Naive B cell (primary cell): ENCODE measurements at regions not wholly inside any gene's neighbourhood (a gene's known extent, or its start where the extent isn't known, plus 50 kb on each side); places are given as distances from the start of the nearest gene placed in this dataset.

ENCODE experiments used
- ATAC-seq, 2 donors: fragments of 150-1000 bp; cut with Tn5 transposase; 2 replicates each; pipeline ENCODE4 v1.10.0; 2021; ENCODE audit warnings: low read depth in 2 of 2, mild to moderate bottlenecking in 2 of 2, moderate library complexity in 2 of 2
- DNase-seq: peaks from one replicate; pipeline ENCODE4 v3.0.0; 2022
- H3K27ac Mint-ChIP-seq, 6 donors: one replicate each; pipeline ENCODE4 v1.8.0; 2020 to 2022; ENCODE audit warnings: mild to moderate bottlenecking in 6 of 6, mixed read lengths in 6 of 6, moderate library complexity in 5 of 6, inconsistent platforms in 2 of 6
- H3K27me3 Mint-ChIP-seq, 3 donors: one replicate each; pipeline ENCODE4 v1.8.0; 2021 to 2022; ENCODE audit warnings: mixed read lengths in 3 of 3, mild to moderate bottlenecking in 1 of 3
- H3K36me3 Mint-ChIP-seq, 2 donors: one replicate each; pipeline ENCODE4 v1.8.0; 2020 to 2022; ENCODE audit warnings: mixed read lengths in 2 of 2, inconsistent platforms in 1 of 2, mild to moderate bottlenecking in 1 of 2
- H3K4me1 Mint-ChIP-seq, 3 donors: one replicate each; pipeline ENCODE4 v1.8.0; 2020 to 2022; ENCODE audit warnings: mixed read lengths in 3 of 3, inconsistent platforms in 1 of 3, mild to moderate bottlenecking in 1 of 3, moderate library complexity in 1 of 3
- H3K4me3 Mint-ChIP-seq, 8 donors: one replicate each; pipeline ENCODE4 v1.8.0; 2020 to 2022; ENCODE audit warnings: mild to moderate bottlenecking in 8 of 8, mixed read lengths in 8 of 8, moderate library complexity in 8 of 8, inconsistent platforms in 2 of 8
- H3K9me3 Mint-ChIP-seq, 7 donors: one replicate each; pipeline ENCODE4 v1.8.0; 2020 to 2022; ENCODE audit warnings: mixed read lengths in 7 of 7, mild to moderate bottlenecking in 5 of 7, inconsistent platforms in 2 of 7, moderate library complexity in 1 of 7

DNA sequence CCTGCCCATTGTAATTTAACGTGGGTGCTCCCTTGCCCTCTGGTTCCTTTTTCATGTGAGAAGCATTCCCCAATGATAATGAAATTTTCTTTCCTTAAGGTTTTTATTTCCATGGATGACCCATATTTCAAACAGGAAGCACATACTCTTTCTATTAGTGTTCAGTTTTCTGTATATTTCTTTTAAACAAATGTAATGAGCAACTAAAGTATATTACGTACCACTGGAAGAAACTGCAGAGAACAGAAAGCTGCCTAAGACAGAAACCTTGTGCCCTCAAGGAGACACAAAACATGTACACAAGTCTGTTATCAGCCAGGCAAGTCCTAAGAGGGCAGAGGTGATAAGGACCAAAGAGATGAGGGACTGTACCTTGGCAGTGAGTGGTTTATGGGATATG, 414.9 kb downstream of the ETNK1 start:
- H3K9me3 Mint-ChIP-seq, result peaks cover 0 to 4% (median 2%) of the 10 kb centered on the region in 7 donors
- no peak for ATAC-seq
- no peaks in the 10 kb centered on the region for H3K4me1 Mint-ChIP-seq
- H3K27ac Mint-ChIP-seq, result no peak overlapping the region
- no peak for DNase-seq
- no peaks in the 10 kb centered on the region for H3K27me3 Mint-ChIP-seq
- no peak overlapping the region for H3K4me3 Mint-ChIP-seq
- H3K36me3 Mint-ChIP-seq, result no peaks in the 10 kb centered on the region

DNA sequence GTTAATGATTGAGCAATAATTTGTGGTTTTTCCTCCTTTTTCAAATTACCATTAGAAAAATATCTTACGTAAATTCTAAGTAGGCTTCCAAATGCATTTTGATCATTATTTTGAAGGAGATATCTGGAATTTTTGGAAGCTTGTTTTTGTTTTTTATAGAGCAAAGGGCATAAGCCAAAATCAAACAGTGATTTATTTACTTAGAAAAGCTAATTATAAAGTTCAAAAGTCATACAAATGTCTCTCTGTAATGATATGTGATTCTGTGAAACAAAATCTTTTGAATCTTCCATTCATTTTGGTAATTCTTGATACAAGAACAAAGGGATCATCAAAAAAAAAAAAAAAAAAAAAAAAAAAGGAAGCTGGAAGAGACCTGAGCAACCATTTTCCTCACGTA, 416.8 kb downstream of the ETNK1 start:
- DNase-seq (no peak), ATAC-seq (no peak)
- no peaks in the 10 kb centered on the region for H3K4me1 Mint-ChIP-seq
- H3K9me3 Mint-ChIP-seq, result peaks cover 0 to 4% (median 2%) of the 10 kb centered on the region in 7 donors
- no peak overlapping the region for H3K4me3 Mint-ChIP-seq
- H3K27ac Mint-ChIP-seq, result no peak overlapping the region
- H3K27me3 Mint-ChIP-seq, result no peaks in the 10 kb centered on the region
- H3K36me3 Mint-ChIP-seq, result no peaks in the 10 kb centered on the region

DNA sequence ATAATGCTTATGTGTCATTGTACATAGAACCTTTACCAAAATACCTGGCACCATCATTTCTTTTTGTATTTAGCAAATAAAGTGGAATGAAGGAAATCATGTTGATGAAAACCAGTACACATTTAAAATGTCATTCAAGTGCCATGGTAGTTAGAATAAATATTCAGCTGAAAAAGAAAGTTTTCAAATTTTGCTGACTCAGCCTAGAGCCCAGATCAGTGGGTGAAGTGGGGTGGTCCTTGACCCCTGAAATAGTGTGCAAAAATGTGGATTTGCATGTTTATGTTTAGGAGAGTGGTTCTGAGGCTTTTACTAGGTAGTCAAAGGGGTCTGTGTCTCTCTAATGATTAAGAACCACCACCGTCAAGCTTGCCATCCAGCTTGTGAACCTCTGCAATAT, 418.7 kb downstream of the ETNK1 start:
- Mint-ChIP-seq H3K27ac (no peak overlapping the region), H3K4me1 (no peaks in the 10 kb centered on the region), H3K27me3 (no peaks in the 10 kb centered on the region), H3K4me3 (no peak overlapping the region), H3K9me3 (peaks cover 0 to 7% (median 0%) of the 10 kb centered on the region in 7 donors), H3K36me3 (no peaks in the 10 kb centered on the region)
- ATAC-seq (no peak), DNase-seq (no peak)

DNA sequence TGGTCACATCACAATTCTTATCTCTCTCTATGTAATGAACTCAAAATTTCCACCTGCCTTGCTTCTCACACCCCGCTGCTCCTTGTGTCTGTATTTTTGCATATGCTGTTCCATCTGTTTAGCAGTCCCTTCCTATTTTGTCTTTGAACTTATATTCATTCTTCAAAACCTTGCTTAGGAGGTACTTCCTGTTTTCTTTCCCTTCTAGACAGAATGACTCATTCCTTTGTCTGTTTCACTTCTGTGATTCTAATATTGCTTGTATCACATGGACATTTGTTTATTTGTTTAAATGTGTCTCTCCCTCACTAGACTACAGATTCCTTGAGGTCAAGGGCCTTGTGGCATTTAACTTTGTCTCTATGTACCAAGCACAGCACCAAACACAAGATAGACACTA, 424.2 kb downstream of the ETNK1 start:
- no peaks in the 10 kb centered on the region for H3K27me3 Mint-ChIP-seq
- no peaks in the 10 kb centered on the region for H3K36me3 Mint-ChIP-seq
- no peaks in the 10 kb centered on the region for H3K4me1 Mint-ChIP-seq
- peaks cover 0 to 16% (median 4%) of the 10 kb centered on the region in 7 donors for H3K9me3 Mint-ChIP-seq
- no peak overlapping the region for H3K27ac Mint-ChIP-seq
- ATAC-seq (no peak), DNase-seq (no peak)
- no peak overlapping the region for H3K4me3 Mint-ChIP-seq

DNA sequence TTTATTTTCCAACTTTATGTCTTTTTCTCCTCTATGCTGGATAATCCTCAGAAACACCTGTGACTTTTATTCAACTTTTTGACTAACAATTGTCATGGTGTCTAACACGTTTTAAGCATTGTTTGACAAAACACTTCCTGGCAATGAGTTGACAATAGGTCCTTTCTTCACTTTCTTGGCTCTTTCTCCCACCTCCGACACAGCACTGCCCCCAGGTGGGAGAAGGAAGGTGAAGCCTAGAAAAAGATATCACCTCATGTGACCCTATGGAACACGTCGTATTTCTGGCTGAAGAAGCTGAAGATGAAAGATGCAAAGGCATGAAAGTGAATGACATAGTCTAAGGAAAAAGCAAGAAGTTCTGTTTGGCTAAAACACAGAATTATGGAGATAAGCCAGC, 430.0 kb downstream of the ETNK1 start:
- DNase-seq (no peak), ATAC-seq (no peak)
- Mint-ChIP-seq H3K36me3 (no peaks in the 10 kb centered on the region), H3K27ac (no peak overlapping the region), H3K4me1 (no peaks in the 10 kb centered on the region), H3K9me3 (peaks cover 0 to 5% (median 0%) of the 10 kb centered on the region in 7 donors), H3K27me3 (no peaks in the 10 kb centered on the region), H3K4me3 (no peak overlapping the region)

DNA sequence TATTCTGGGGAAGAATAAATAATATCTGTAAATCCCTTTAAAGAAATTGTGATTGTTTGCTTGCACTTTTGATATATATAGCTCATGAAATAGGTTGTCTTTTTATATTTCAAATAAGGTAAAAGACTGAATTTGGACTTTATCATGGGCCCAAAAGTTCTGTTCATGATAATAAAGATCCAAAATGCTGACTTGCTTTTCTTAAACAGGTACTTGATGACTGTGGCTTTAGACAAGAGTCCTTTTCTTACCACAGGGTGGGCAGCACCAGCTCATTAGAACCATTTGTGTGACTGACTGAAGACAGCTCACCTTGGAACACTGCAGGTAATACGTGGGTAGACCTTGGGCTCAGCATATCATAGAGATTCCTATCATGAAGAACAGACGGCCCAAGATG, 432.6 kb downstream of the ETNK1 start:
- no peak for ATAC-seq
- H3K27me3 Mint-ChIP-seq, result no peaks in the 10 kb centered on the region
- peaks cover 0 to 5% (median 0%) of the 10 kb centered on the region in 7 donors for H3K9me3 Mint-ChIP-seq
- no peak overlapping the region for H3K27ac Mint-ChIP-seq
- no peak overlapping the region for H3K4me3 Mint-ChIP-seq
- H3K4me1 Mint-ChIP-seq, result no peaks in the 10 kb centered on the region
- H3K36me3 Mint-ChIP-seq, result no peaks in the 10 kb centered on the region
- DNase-seq, result no peak

DNA sequence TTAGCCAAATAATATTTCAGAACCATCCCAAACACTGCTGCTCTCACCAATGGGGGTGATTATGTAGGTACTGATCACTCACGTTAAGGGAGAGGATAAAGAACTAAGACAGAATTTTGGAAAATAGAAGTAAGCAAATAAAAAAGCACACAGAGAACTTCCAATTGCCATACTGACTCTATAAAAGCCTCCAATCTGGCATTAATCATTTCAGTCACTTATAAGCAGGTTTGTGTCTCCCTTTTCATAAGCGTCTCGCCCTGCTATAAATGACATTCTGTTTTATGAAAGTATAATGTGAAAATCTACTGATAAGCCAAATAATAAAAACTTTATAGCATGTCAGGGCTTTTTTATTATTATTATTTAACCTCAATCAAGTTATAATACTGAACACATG, 435.2 kb downstream of the ETNK1 start:
- Mint-ChIP-seq H3K4me1 (no peaks in the 10 kb centered on the region), H3K27ac (no peak overlapping the region), H3K27me3 (no peaks in the 10 kb centered on the region), H3K9me3 (peaks cover 0 to 3% (median 0%) of the 10 kb centered on the region in 7 donors), H3K36me3 (no peaks in the 10 kb centered on the region), H3K4me3 (no peak overlapping the region)
- DNase-seq (no peak), ATAC-seq (no peak)

DNA sequence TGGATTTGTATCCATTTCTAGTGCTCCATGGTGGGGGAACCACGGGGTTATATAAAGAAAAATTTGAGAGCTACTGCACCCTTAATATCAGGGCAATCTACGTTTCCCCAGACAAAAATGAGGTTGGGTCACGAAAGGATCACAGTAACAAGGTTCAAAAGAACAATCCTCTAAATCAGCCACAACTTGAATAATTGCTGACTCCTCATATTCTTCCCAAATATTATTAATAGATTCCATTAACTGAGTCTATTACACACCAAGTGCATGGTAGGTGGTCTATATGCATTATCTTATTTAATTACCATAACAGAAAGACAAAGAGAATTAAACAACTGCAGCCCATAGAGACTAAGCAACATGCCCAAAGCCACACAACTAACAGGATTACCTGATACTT, 438.2 kb downstream of the ETNK1 start:
- Mint-ChIP-seq H3K27me3 (no peaks in the 10 kb centered on the region), H3K4me3 (no peak overlapping the region), H3K4me1 (no peaks in the 10 kb centered on the region), H3K36me3 (no peaks in the 10 kb centered on the region), H3K27ac (no peak overlapping the region), H3K9me3 (peaks cover 0 to 3% (median 0%) of the 10 kb centered on the region in 7 donors)
- DNase-seq (no peak), ATAC-seq (no peak)

DNA sequence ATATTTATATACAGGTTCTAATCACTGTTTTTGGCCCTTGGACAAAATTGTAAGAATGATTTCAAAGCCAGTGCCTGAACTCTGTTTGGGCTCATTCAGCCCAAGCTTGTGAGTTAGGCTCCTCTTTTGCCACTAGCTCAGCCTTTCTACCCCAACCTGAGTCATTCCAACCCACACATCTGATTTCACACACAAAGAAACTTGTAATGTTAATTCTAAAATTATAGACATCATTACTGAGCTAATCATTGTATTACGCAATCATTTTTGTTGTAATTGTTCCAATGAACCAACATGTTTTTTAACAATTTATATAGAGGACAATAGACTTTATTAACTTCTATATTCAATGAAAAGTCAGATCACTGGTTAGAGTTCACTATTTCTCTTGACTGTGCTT, 441.1 kb downstream of the ETNK1 start:
- DNase-seq, result no peak
- Mint-ChIP-seq H3K27ac (no peak overlapping the region), H3K27me3 (no peaks in the 10 kb centered on the region)

DNA sequence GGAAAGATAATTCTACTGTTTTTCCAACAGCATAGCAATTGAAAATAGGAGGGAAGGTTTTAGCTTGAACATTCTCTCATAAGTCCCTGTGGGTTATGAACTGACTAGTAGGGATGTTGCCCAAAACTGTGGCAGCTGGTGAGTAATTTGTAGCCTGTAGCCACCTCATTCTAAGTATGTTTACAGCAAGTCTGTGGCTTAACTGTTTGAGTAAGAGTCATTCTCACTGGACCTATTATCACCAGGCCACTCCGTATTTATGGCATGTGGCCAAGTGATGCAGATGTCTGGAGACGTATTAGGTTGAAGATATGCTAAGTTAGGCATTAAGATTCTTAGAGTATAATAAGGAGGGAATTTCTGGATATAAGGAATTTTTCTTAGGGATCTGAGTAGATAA, 458.3 kb downstream of the ETNK1 start:
- H3K27me3 Mint-ChIP-seq, result no peaks in the 10 kb centered on the region
- H3K4me1 Mint-ChIP-seq, result no peaks in the 10 kb centered on the region
- peaks cover 0 to 12% (median 5%) of the 10 kb centered on the region in 7 donors for H3K9me3 Mint-ChIP-seq

More for the DNA sequence above, 441.1 kb downstream of the ETNK1 start:
- H3K4me3 Mint-ChIP-seq, result no peak overlapping the region
- no peak for ATAC-seq
- no peaks in the 10 kb centered on the region for H3K36me3 Mint-ChIP-seq
- peaks cover 0 to 6% (median 0%) of the 10 kb centered on the region in 7 donors for H3K9me3 Mint-ChIP-seq
- H3K4me1 Mint-ChIP-seq, result no peaks in the 10 kb centered on the region

DNA sequence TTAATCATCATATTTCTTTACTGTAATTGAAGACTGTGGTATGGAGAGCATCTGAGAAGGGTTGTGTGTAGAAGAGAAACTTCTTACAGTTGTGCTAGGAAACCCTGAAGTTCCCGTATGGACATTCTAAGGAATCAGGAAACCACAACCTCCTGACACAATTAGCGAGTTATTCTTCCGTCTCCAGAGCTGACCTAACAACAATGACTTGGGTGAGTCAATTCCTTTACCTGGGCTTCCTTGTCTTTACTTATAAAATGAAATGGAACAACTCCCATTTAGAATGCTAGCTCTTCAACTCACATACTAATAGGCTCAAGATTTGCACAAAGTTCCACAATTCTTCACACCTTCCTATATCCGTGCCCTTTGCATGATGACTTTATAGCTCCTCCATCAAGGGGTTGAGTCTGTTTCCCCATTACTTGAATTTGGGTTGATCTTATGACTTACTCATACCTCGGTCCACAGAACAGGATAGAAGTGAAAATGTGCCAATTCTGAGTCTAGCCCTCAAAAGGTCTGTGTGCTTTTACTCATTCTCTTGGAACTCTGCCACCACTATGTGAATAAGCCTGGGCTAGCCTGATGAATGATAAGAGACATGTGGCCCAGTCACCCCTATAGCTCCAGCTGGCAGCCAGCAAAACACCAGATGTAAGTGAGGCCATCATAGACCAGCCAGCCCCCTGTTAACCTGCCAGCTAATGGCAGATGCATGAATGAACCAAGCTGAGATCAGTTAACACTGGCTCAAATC, 459.4 kb downstream of the ETNK1 start:
- DNase-seq (no peak), ATAC-seq (no peak)
- H3K4me1 Mint-ChIP-seq, result no peaks in the 10 kb centered on the region
- H3K9me3 Mint-ChIP-seq, result peaks cover 0 to 15% (median 5%) of the 10 kb centered on the region in 7 donors
- no peaks in the 10 kb centered on the region for H3K27me3 Mint-ChIP-seq
- H3K36me3 Mint-ChIP-seq, result no peaks in the 10 kb centered on the region
- no peak overlapping the region for H3K27ac Mint-ChIP-seq
- H3K4me3 Mint-ChIP-seq, result no peak overlapping the region

More for the DNA sequence above, 458.3 kb downstream of the ETNK1 start:
- no peak overlapping the region for H3K27ac Mint-ChIP-seq
- no peak for DNase-seq
- no peak for ATAC-seq
- H3K36me3 Mint-ChIP-seq, result no peaks in the 10 kb centered on the region
- H3K4me3 Mint-ChIP-seq, result no peak overlapping the region

DNA sequence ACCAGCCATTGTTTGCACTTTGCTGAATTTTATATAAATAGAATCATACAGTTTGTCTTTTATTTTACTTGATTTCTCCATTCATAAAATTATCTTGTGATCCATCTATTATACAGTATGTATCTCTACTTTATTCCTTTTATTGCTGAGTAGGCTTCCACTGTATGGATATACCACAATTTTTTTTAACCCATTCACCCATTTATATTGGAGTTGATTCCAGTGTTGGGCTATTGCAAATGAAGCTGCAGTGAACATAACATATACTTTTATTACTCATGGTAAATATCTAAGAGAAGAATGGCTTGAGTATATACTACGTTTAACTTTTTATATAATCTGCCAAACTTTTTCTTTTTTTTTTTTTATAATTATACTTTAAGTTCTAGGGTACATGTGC, 463.6 kb downstream of the ETNK1 start:
- no peak overlapping the region for H3K4me3 Mint-ChIP-seq

DNA sequence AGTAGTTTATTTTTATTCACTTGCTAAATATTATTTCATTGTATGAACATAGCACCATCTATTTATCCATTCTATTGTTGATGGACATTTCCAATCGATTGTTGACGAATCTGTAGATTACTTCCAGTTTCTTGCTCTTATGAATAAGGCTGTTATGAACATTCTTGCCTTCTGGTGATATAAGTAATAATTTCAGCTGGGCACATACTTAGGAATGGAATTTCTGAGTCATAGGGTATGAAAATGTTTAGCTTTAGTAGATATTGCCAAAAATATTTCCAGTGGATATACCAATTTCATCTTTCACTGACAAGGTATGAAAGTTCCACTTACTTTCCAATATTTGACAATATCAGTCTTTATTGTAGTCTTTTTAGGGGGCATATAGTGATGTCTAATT, 468.5 kb downstream of the ETNK1 start:
- DNase-seq (no peak), ATAC-seq (no peak)
- Mint-ChIP-seq H3K4me3 (no peak overlapping the region), H3K27ac (no peak overlapping the region), H3K36me3 (no peaks in the 10 kb centered on the region), H3K9me3 (peaks cover 0 to 11% (median 5%) of the 10 kb centered on the region in 7 donors), H3K27me3 (no peaks in the 10 kb centered on the region), H3K4me1 (no peaks in the 10 kb centered on the region)

More for the DNA sequence above, 463.6 kb downstream of the ETNK1 start:
- DNase-seq, result no peak
- H3K27me3 Mint-ChIP-seq, result no peaks in the 10 kb centered on the region
- no peaks in the 10 kb centered on the region for H3K4me1 Mint-ChIP-seq
- peaks cover 0 to 19% (median 8%) of the 10 kb centered on the region in 7 donors for H3K9me3 Mint-ChIP-seq
- no peak for ATAC-seq
- no peak overlapping the region for H3K27ac Mint-ChIP-seq
- H3K36me3 Mint-ChIP-seq, result no peaks in the 10 kb centered on the region

DNA sequence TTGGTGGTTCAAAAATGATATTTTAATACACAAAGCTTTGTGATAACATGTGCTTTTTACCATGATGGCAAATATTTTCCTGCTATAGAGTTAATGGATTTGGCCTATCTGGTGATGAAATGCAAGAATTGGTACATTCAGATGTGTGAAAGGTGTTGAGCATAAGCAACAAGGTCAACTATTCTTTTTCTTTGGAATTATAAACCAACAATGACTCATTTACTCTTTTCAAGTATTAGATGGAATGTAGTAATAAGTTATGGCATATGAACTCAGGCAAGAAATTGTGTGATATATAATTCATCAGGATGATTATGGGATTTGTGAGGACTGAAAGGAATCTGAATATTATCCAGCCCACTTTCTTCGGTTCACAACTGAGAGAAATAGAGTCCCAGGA, 471.4 kb downstream of the ETNK1 start:
- H3K36me3 Mint-ChIP-seq, result no peaks in the 10 kb centered on the region

More for the DNA sequence above, 471.4 kb downstream of the ETNK1 start:
- no peak for DNase-seq
- no peak for ATAC-seq
- Mint-ChIP-seq H3K27me3 (no peaks in the 10 kb centered on the region), H3K9me3 (peaks cover 0 to 5% (median 2%) of the 10 kb centered on the region in 7 donors), H3K4me3 (no peak overlapping the region), H3K27ac (no peak overlapping the region), H3K4me1 (no peaks in the 10 kb centered on the region)
